HG02678 (cell line): ENCODE measurements at regions not wholly inside any gene's neighbourhood (a gene's known extent, or its start where the extent isn't known, plus 50 kb on each side); places are given as distances from the start of the nearest gene placed in this dataset.
"Not testable (repeated sequence)": the region's sequence is repeated elsewhere in the genome, so short reads cannot be mapped to it uniquely, and the experiment has no call there.

Experiments
- ATAC-seq: cut with Tn5 transposase; IDR thresholded peaks from one replicate; pipeline ENCODE4 v1.9.1; 2021; ENCODE audit warnings: mild to moderate bottlenecking, moderate library complexity; ENCODE audit not compliant: unreplicated experiment

GRCh38 chr1:192418552-192419285 is 101.9 kb downstream of the RGS21 start:
- no peak for ATAC-seq

- no peak for ATAC-seq
Observed at GRCh38 chr1:192430644-192431043, 113.9 kb downstream of the RGS21 start.

DNA sequence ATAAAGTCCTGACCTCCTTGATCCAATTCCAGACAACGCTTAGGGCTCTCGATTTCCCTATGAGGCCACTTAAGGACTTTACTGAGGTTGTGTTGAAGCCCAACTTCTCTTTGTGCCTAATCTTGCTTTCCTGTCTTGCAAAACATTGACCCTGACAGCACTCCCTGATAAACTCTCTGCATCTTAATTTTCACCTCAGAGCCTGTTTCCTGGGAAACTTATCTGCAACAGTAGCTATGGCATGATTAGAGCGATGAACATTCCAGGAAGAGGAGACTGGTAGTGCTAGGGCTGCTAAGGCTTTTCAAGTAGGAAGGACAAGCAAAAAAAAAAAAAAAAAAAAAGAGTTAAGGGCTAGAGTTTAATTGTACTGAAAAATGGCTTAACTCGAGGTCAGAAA is 118.9 kb downstream of the RGS21 start:
- ATAC-seq = no peak

- ATAC-seq = no peak
Observed at GRCh38 chr1:192436441-192437078, 119.8 kb downstream of the RGS21 start.

- no peak for ATAC-seq
Observed at GRCh38 chr1:192438737-192439136, 121.9 kb downstream of the RGS21 start.

DNA sequence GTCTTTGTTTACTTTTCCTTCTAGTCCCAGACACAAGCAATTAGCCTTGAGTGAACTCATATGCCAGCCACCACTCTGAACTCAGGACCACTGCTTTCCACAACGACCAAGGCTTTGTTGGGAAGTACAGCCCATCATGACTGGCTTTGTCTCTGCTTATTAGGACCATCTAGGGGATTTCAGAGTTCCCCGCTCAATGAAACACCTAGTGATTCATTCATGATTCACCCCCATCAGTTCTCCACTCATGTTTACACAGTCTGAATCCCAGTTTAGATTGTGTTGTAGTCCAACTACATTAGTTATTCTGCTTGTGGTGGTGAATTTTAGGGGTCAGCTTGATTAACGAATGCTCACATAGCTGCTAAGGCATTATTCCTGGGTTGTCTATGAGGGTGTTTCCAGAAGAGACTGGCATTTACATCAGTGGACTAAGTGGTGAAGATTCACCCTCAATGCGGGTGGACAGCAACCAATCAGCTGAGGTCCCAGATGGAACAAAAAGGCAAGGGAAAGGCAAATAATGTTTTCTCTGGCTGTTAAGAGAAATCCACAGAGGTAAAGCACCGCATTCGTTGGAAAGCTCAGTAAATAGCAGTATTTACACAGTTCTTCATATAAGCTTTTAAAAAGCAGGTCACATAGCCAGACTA is 122.7 kb downstream of the RGS21 start:
- ATAC-seq = no peak

GRCh38 chr1:192441492-192441891 is 124.7 kb downstream of the RGS21 start:
- ATAC-seq = no peak

- no peak for ATAC-seq
Observed at GRCh38 chr1:192442736-192443135, 125.9 kb downstream of the RGS21 start.

GRCh38 chr1:192443616-192444015 is 126.8 kb downstream of the RGS21 start:
- ATAC-seq = no peak

DNA sequence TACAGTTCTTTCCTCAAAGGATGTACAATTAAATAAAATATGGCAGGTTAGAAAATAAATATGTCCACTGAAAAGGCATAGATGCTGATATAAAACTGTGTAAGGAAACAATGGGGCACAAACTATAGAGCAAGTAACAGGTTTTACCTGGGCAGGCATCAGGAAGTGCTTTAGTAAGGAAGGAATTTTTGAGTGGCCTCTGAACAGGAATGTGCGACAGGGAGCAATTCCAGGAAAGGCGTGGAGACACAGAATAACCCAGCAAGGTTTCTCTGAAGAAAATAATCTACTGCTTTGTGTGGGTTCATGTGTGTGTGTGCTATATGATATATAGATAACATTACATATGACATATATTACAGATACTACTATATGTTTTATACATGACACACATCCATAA is 128.4 kb downstream of the RGS21 start:
- no peak for ATAC-seq

- peak; percentile 67 for ATAC-seq
Observed at GRCh38 chr1:192445839-192446489, 129.2 kb downstream of the RGS21 start.

- ATAC-seq = no peak
Observed at GRCh38 chr1:192448026-192448578, 127.5 kb upstream of the RGS1 start.

GRCh38 chr1:192453360-192453992 is 122.1 kb upstream of the RGS1 start:
- no peak for ATAC-seq

DNA sequence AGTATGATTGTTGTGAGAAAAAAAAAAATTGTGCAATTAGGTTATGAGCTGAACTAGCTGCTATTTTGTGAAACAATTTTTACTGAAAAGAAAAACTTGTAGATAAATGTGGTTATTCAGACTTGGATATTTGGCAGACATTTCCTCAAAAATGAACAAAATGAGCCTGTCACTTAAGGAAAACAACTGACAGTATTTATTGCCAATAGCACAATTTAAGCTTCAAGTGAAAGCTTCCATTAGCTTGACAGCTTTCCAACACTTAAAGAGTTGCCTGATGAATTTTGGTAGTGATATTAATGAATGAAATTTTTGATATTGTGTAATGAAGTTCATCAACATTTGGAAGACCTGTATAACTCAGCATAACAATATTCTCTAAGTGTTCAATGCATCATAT is 116.1 kb upstream of the RGS1 start:
- no peak for ATAC-seq

DNA sequence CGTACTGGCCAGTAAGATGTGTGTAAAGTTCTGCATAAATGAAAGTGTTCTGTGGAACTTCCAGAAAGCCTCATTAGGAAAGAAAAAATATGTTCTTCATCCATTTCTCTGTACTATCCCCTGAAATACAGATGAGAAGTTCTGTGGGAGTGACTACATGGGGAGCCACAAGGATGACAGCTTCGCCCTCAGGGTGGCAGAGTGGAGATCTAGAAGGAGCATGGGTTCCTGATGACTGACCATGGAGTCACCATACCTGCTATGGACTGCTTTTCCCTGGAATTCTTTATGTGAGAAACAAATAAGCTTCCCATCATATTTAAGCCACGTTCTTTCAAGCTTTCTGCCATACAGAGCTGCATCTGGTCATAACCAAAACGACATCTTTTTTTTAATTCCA is 113.9 kb upstream of the RGS1 start:
- no peak for ATAC-seq

DNA sequence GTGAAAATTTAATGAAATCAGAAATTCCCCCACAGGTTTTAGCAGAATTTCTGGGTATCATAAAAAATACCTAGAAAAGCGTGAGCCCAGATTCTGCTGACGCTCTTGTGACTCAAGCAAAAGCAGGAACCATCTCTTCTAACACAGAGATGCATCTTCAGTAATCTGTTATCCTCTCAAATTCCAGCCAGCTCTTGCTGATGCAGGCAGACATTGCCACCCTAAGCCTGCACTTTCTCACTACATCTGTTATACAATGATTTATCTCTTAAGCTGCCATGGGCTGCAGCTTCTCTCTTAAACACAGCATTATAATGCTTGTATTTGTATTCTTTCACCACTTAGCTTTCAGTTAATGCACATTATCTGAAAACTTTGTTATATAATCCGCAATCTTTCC is 113.0 kb upstream of the RGS1 start:
- no peak for ATAC-seq

DNA sequence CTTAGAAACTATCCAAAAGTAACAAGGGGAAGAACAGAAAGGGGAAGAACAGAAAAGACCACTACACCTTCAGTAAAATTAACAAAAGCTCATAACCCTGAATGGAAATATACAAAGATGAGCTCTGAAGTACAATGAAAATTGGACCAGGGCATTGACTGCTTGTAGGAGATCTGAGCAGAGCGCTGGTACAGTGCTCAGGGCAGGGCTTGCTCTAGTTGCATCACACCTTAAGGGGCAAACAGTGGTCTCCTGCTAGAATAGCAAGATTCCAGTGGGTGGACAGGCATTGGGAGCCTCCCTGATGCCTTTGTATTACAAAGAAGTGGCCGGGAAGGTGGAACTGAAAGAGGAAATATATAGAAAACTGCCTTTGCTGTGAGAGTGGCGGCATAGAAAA is 111.9 kb upstream of the RGS1 start:
- no peak for ATAC-seq

DNA sequence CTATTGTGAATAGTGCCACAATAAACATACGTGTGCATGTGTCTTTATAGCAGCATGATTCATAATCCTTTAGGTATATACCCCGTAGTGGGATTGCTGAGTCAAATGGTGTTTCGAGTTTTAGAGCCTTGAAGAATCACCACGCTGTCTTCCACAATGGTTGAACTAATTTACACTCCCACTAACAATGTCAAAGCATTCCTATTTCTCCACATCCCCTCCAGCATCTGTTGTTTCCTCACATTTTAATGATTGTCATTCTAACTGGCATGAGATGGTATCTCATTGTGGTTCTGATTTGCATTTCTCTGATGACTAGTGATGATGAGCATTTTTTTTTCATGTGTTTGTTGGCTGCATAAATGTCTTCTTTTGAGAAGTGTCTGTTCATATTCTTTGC is 110.4 kb upstream of the RGS1 start:
- not testable (repeated sequence) for ATAC-seq

- ATAC-seq = no peak
Observed at GRCh38 chr1:192474080-192474683, 101.4 kb upstream of the RGS1 start.

GRCh38 chr1:192475329-192475728 is 100.2 kb upstream of the RGS1 start:
- ATAC-seq = no peak

- no peak for ATAC-seq
Observed at GRCh38 chr1:192475970-192476369, 99.6 kb upstream of the RGS1 start.
